Kidney (tissue), 13 donors: ENCODE measurements at regions not wholly inside any gene's neighbourhood (a gene's known extent, or its start where the extent isn't known, plus 50 kb on each side); places are given as distances from the start of the nearest gene placed in this dataset.
A peak's percentile ranks its signal among the peaks of the same experiment; 100 is the strongest.

ENCODE experiments used
- DNase-seq, 5 donors: peaks; one replicate each; pipeline ENCODE4 v3.0.0-alpha.2; 2013 to 2020
- FAIRE-seq: peaks from 2 replicates; lab custom pipeline; 2012; peaks lifted over from hg19 to GRCh38; lab: Jason Lieb, UNC
- H3K27ac ChIP-seq, 2 donors: one replicate each; pipeline ENCODE4 v1.7.0; 2013; ENCODE audit warnings: low read depth in 2 of 2, low read length in 2 of 2, inconsistent platforms in 1 of 2
- H3K27me3 ChIP-seq: one replicate; pipeline ENCODE4 v1.7.1; 2013; ENCODE audit warnings: low read length, inconsistent platforms; ENCODE audit not compliant: control insufficient read depth, insufficient read depth
- H3K36me3 ChIP-seq, 3 donors: one replicate each; pipeline versions ENCODE4 v1.7.0 to v1.7.1; 2013; ENCODE audit warnings: low read length in 3 of 3, control low read depth in 1 of 3, inconsistent platforms in 1 of 3; ENCODE audit not compliant: insufficient read depth in 3 of 3, control insufficient read depth in 2 of 3
- H3K4me1 ChIP-seq, 3 donors: one replicate each; pipeline versions ENCODE4 v1.7.0 to v1.7.1; 2013; ENCODE audit warnings: low read length in 3 of 3, inconsistent platforms in 1 of 3, low read depth in 1 of 3; ENCODE audit not compliant: control insufficient read depth in 2 of 3, insufficient read depth in 2 of 3
- H3K4me3 ChIP-seq, 3 donors: one replicate each; pipeline versions ENCODE4 v1.7.0 to v1.8.1; 2013; ENCODE audit warnings: low read length in 3 of 3, control low read depth in 1 of 3, inconsistent platforms in 1 of 3
- H3K9ac ChIP-seq, 3 donors: one replicate each; pipeline versions ENCODE4 v1.7.0 to v1.7.1; 2013; ENCODE audit warnings: low read length in 3 of 3, control low read depth in 1 of 3, inconsistent platforms in 1 of 3
- H3K9me3 ChIP-seq, 3 donors: one replicate each; pipeline versions ENCODE4 v1.7.0 to v1.7.1; 2013; ENCODE audit warnings: low read length in 3 of 3, control low read depth in 1 of 3, inconsistent platforms in 1 of 3; ENCODE audit not compliant: control insufficient read depth in 2 of 3, insufficient read depth in 1 of 3
- CTCF ChIP-seq: IDR thresholded peaks from 3 replicates; pipeline ENCODE4 v1.5.1; 2012; ENCODE audit warnings: mild to moderate bottlenecking, moderate library complexity, borderline replicate concordance; ENCODE audit not compliant: insufficient read depth; ENCODE audit errors: extremely low read depth
- intact Hi-C: fragments of 100-400 bp; cut with DNase I; formaldehyde crosslinking; loops from one replicate; pipeline ENCODE4 v1.11.1; 2022
- donor health status: control.
- donor health status: control.
- donor health status: control.
- donor health status: control.
- donor health status: control.
- donor health status: DM: yes; HTN: yes; CAD: no.
- donor health status: Normal renal cell carcinoma (clear cell type).

GRCh38 chr4:45951153-45951552 lies 172.7 kb downstream of the GABRG1 start:
- Histone ChIP-seq H3K27ac (no peak overlapping the region), H3K36me3 (no peaks in the 10 kb centered on the region), H3K9ac (no peak overlapping the region), H3K4me3 (no peak overlapping the region), H3K4me1 (no peaks in the 10 kb centered on the region), H3K27me3 (no peaks in the 10 kb centered on the region), H3K9me3 (no peaks in the 10 kb centered on the region)
- TF ChIP-seq CTCF, result no peak
- DNase-seq (no peak), FAIRE-seq (no peak)
- intact Hi-C loops, result no loop called here

DNA sequence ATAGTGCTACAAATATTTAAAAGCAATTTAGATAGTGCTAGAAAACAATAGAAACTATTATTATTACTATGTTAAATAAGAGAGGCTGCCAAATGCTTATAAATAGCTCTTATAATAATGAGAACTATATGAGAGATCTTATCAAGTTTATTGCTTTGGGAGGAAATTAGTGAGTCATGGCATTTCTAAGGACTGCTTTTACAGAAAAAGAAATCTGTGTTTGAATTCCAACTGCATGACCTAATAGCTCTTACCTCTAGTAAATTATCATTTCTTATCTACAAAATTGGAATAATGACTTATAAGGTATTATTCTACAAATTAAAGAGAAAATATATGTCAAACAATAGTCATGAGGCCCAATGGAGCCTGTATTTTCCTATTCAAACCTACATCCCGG lies 177.2 kb downstream of the GABRG1 start:
- Histone ChIP-seq H3K9me3 (no peaks in the 10 kb centered on the region), H3K9ac (no peak overlapping the region), H3K27ac (no peak overlapping the region), H3K4me1 (no peaks in the 10 kb centered on the region), H3K4me3 (no peak overlapping the region), H3K27me3 (no peaks in the 10 kb centered on the region), H3K36me3 (no peaks in the 10 kb centered on the region)
- FAIRE-seq (no peak), DNase-seq (peak in 2 of 5 donors; percentile 25 to 46)
- TF ChIP-seq CTCF, result no peak
- intact Hi-C loops, result no loop called here

DNA sequence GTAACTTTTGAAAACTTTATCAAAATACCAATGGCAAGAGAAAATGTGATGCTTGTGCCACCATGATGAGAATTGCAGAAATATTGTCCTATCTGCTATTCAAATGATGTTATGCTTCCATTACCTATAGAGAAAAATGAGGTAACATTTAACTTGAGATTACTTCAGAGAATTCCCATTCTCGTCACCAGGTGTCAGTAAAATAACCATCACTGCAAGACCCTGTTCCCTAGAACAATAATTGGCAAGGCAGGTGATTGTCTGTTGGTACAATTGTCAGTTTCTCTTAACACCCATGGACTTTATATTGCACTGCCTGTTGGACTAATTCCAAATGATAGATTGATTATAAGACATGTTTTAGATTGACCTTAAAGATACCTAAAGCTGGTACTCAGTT lies 179.9 kb downstream of the GABRG1 start:
- intact Hi-C loops, result no loop called here
- peak in 1 of 5 donors; percentile 9 for DNase-seq
- Histone ChIP-seq H3K36me3 (no peaks in the 10 kb centered on the region), H3K9me3 (no peaks in the 10 kb centered on the region), H3K27ac (no peak overlapping the region), H3K4me3 (no peak overlapping the region), H3K4me1 (no peaks in the 10 kb centered on the region), H3K9ac (no peak overlapping the region), H3K27me3 (no peaks in the 10 kb centered on the region)
- no peak for FAIRE-seq
- TF ChIP-seq CTCF, result no peak

DNA sequence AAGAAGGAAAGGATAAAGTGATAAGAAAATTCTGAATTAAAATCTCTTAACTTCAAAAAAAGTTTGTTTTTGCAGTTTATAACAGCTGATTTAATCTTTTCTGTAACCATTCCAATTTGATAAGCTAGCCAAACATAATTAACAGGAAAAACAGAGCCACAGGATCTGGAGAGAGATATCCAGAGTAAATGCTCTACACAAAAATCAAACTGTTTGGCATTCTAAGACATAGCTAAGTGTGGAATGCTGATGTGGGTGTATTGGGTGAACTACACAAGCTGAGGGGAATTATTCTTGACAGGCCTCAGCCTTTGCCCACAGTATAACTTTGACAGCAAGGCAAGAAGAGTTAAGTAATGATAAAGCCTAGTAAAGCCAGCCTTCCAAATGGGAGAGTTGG lies 184.8 kb downstream of the GABRG1 start:
- Histone ChIP-seq H3K9ac (no peak overlapping the region), H3K27me3 (no peaks in the 10 kb centered on the region), H3K4me3 (no peak overlapping the region), H3K9me3 (no peaks in the 10 kb centered on the region), H3K36me3 (no peaks in the 10 kb centered on the region), H3K4me1 (no peaks in the 10 kb centered on the region), H3K27ac (no peak overlapping the region)
- no peak for FAIRE-seq
- peak in 1 of 5 donors; percentile 1 for DNase-seq
- TF ChIP-seq CTCF, result no peak
- intact Hi-C loops, result no loop called here
